ENCODE measurements at regions not wholly inside any gene's neighbourhood (a gene's known extent, or its start where the extent isn't known, plus 50 kb on each side); places are given as distances from the start of the nearest gene placed in this dataset.

- DNase-seq (ENCODE audit: low spot score), result no peak
- no peaks in the 10 kb centered on the region for H3K36me3 Mint-ChIP-seq
- POLR2A ChIA-PET, result no interaction called here
- no peak overlapping the region for H3K27ac Mint-ChIP-seq
- peaks cover 51% of the 10 kb centered on the region for H3K4me1 Mint-ChIP-seq
- no peaks in the 10 kb centered on the region for H3K9me3 Mint-ChIP-seq
- CTCF ChIA-PET, result no interaction called here
- H3K4me3 Mint-ChIP-seq, result no peak overlapping the region
- TF ChIP-seq MLX (CRISPR knock-in tag; IDR thresholded peaks at IDR 0.05), result no peak
- TF ChIP-seq ZNF671 (CRISPR knock-in tag; IDR thresholded peaks at IDR 0.05), result no peak
- no peak for TF ChIP-seq ZNF121 (CRISPR knock-in tag; IDR thresholded peaks at IDR 0.05)
- TF ChIP-seq MAX (CRISPR knock-in tag; IDR thresholded peaks at IDR 0.05), result no peak
- no peak for TF ChIP-seq KAT7 (CRISPR knock-in tag; IDR thresholded peaks at IDR 0.05; ENCODE audit: borderline replicate concordance)
- no peak for TF ChIP-seq CBFB (CRISPR knock-in tag; IDR thresholded peaks at IDR 0.05; ENCODE audit: low read depth)
- TF ChIP-seq TEAD1 (CRISPR knock-in tag; IDR thresholded peaks at IDR 0.05), result no peak
- no peak for TF ChIP-seq RORB (CRISPR knock-in tag; IDR thresholded peaks at IDR 0.05)
- TF ChIP-seq NR2C2 (CRISPR knock-in tag; IDR thresholded peaks at IDR 0.05), result no peak
- TF ChIP-seq FOXP4 (CRISPR knock-in tag; IDR thresholded peaks at IDR 0.05), result no peak
- no peak for TF ChIP-seq OVOL2 (CRISPR knock-in tag; IDR thresholded peaks at IDR 0.05; ENCODE audit: borderline replicate concordance)
- no peak for TF ChIP-seq AR (CRISPR knock-in tag; IDR thresholded peaks at IDR 0.05)
- TF ChIP-seq JUN (CRISPR knock-in tag; IDR thresholded peaks at IDR 0.05), result no peak
- no peak for TF ChIP-seq SOX15 (CRISPR knock-in tag; IDR thresholded peaks at IDR 0.05)
- no peak for TF ChIP-seq ZNF416 (CRISPR knock-in tag; IDR thresholded peaks at IDR 0.05)
- TF ChIP-seq TP53 (CRISPR knock-in tag; IDR thresholded peaks at IDR 0.05), result no peak
- no peak for TF ChIP-seq SP1 (CRISPR knock-in tag; conservative IDR thresholded peaks at IDR 0.05)
- no peak for TF ChIP-seq ZNF532 (CRISPR knock-in tag; IDR thresholded peaks at IDR 0.05; ENCODE audit: borderline replicate concordance)
- ATAC-seq, result no peak
- no peaks in the 10 kb centered on the region for H3K27me3 Mint-ChIP-seq (ENCODE audit: low read depth)
These were observed 287.2 kb downstream of the NUF2 start for GRCh38 chr1:163608979-163609378.

- no peak overlapping the region for H3K27ac Mint-ChIP-seq
- ATAC-seq (no peak), DNase-seq (ENCODE audit: low spot score) (no peak)
- H3K4me1 Mint-ChIP-seq, result peaks cover 51% of the 10 kb centered on the region
- no peak overlapping the region for H3K4me3 Mint-ChIP-seq
- POLR2A ChIA-PET, result no interaction called here
- H3K27me3 Mint-ChIP-seq (ENCODE audit: low read depth), result no peaks in the 10 kb centered on the region
- no peaks in the 10 kb centered on the region for H3K36me3 Mint-ChIP-seq
- TF ChIP-seq IRF2 (CRISPR knock-in tag; IDR thresholded peaks at IDR 0.05; ENCODE audit: borderline replicate concordance, low read depth) (no peak), AFF4 (CRISPR knock-in tag; IDR thresholded peaks at IDR 0.05; ENCODE audit: borderline replicate concordance) (no peak)
- CTCF ChIA-PET, result no interaction called here
- no peaks in the 10 kb centered on the region for H3K9me3 Mint-ChIP-seq
These were observed 288.1 kb downstream of the NUF2 start for GRCh38 chr1:163609858-163610257.

All from WTC11 (cell line).